Frontal cortex (tissue), 3 donors: ENCODE measurements at regions not wholly inside any gene's neighbourhood (a gene's known extent, or its start where the extent isn't known, plus 50 kb on each side); places are given as distances from the start of the nearest gene placed in this dataset.
"Not testable (repeated sequence)": the region's sequence is repeated elsewhere in the genome, so short reads cannot be mapped to it uniquely, and the experiment has no call there.

Experiments used
- DNase-seq, 2 donors: peaks; one replicate each; pipeline ENCODE4 v3.0.0; 2012; ENCODE audit warnings: low spot score in 2 of 2
- FAIRE-seq: peaks from 2 replicates; lab custom pipeline; 2012; peaks lifted over from hg19 to GRCh38; lab: Jason Lieb, UNC
- donor health status: control.
- donor health status: control.
- donor health status: control.

DNA sequence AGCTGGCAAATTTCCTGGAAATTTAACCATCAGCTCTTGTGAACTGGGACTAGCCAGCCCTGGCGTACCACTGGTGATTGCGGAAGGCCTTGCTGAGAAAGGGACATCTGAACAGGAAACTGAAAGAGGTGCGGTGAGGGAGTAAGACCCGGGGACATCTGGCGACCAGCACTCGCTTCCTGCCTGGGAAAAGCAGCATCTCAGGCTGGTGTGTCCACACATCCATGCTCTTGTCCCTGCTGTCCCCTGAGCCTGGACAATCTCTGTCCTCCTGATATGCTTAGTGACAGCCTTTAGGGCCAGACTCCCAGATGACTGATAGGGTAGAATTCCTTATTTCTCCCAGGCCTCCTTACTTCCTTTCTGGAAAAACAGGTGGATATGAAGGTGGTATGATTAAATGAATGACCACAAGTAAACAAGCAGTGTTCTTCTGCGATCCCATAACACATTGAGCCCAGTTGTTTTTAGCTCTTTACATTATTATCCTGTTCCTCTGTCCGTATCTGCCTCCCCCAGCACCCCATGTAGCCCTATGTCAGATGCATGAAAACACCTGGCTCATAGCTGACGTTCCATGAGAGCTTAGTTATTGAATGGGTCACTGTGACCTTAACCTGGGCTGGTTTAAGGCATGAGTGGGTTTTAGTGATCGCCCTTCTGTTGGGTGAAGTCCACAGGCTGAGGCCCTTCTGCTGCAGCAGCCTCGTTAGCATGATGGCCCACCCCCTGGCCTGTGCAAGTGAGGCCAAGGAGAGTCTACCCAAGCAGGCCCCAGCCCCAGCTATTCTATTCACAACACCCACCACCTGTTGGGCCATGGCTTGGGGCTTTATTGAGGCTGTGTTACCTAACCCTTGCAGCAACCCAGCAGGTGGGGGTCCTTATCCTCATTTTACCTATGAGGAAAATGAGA is 76.1 kb upstream of the GADD45A start:
- FAIRE-seq (no peak), DNase-seq (no peak)

DNA sequence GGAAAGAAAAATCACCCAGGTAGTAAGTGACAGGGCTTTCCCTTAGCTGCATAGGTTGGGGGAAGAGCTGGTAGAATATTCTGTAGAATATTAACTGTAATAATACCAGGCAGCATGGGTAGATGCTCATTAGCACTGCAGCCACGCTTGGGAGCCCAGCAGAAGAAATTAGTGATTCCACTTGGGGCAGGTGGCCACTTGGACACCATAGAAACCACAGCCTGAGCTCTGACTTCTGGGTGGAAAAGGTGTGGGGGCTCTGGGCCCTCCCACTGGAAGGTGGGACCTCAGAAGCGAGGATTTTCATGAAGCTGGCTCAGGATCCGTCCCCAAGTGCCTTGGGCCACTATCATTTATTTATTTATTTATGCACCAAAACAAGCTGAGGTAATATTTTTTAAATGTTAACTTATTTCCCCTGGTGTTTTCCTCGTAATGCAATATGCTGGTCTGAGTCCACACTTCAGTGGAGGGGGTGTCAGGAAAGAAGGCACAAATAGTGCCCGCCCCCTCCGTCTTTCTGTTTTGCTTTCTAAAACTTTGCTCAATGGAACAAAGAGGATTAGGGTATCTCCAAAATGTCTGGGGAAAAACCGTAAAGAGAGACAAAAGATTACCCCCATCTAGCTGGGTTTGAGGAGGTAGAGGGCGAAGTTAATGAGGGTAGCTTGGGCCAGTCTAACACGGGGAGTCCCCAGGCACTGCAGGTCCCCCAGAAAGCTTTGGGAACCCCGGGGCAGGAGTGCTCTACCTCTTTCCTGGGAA is 75.2 kb upstream of the GADD45A start:
- no peak for DNase-seq
- FAIRE-seq, result no peak

DNA sequence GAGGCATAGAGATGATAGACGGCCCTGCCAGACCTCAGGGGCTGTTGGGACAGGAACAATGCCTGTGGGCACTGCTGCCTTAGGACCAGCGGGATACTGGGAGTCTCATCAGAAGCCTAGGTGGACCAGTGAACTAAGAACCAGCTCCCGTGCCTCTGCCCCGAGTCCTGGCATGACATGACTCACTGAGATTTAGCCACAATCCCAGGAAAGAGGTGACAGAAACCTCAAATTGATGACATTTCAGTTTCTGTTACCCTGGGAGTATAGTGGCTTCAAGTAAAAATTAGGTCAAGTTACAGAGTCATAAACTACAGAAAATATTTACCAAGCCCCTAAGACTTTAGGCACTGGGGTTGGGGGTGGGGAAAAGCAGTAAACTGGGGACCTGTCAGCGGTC is 74.6 kb upstream of the GADD45A start:
- no peak for FAIRE-seq
- DNase-seq, result no peak

DNA sequence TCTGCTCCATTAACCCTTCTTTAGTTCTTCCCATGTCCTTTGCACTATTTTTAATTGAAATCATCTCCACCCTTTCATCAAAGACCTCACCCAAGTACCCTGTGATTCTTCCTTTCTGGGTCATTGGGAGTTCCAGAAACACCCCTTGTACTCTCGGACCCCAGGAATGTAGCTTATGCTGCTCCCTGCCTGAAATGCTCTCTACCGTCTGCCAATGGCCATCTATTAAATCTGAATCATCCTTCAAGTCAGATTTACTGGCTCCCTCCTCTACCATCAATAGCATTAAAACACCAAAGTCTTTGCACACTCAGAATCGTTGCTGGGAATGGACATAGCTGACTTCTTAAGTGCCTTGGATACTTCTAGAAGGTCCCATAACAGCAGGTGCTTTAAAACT is 73.2 kb upstream of the GADD45A start:
- FAIRE-seq, result no peak
- no peak for DNase-seq

DNA sequence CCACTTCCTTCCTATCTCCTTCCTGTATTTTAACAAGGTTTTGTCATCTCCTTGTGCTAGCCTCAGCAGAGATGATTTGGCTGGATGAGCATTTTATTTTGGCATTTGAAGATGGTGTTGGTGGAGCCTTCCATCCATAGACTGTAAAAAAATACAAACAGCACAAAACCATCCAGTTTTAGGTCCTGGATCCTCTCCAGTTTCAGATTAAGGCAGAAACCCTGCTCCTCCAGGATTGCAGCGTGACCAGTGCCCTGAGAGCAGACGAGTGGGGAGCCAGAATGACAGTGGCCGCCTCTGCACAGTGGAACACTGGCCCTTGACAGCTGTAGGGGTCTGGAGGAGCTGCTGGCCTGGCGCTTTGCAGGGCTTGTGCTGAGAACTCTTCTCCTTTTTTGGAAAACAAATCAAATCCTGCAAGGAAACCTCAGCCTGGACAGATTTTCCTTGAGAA is 72.2 kb upstream of the GADD45A start:
- no peak for FAIRE-seq
- no peak for DNase-seq

DNA sequence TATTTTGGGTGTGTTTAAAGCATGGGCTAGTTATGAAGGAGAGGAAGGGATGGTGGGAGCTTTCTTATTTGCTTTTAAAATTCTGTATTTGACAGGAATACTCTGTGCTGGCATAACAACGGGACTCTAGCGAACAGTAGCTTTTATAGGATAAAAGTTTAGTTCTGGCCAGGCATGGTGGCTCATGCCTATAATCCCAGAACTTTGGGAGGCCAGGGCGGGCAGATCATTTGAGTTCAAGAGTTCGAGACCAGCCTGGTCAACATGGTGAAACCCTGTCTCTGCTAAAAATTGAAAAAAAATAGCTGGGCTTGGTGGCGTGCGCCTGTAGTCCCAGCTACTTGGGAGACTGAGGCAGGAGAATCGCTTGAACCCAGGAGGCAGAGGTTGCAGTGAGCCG is 71.5 kb upstream of the GADD45A start:
- FAIRE-seq, DNase-seq: not testable (repeated sequence)

DNA sequence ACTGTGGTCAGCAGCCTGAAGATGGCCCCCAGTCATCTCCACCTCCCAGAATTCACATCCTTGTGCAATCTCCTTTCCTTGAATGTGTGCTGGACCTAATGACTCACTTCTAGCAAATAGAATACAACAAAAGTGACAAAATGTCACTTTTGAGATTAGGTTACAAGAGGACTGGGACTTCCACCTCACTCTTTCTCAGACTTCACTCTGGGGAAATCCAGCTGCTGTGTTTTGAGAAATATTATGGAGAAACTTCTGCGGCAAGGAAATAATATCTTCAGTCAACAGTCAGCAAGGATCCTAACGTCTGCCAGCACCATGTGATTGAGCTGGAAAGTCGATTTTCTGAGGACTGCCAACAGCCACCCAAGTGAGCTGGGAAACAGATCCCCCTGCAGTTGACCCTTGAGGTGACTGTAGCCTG is 70.5 kb upstream of the GADD45A start:
- DNase-seq (no peak), FAIRE-seq (no peak)

DNA sequence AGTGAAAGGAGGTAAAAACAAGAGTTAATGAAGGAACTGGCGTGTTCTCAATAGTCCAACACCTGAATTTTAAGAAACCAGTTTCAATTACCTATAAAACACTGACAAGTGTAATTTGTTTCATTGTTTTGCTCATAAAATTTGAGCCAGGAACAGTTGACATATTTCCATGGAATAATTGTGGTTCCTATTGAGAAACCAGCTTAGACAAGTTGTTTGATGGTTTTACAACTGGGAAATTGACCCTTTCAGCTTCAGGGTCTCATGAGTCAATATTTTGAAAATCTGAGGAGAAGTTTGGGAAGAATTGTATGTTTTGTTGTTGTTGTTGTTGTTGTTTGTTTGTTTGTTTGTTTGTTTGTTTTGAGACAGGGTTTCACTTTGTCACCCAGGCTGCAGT is 69.1 kb upstream of the GADD45A start:
- DNase-seq (no peak), FAIRE-seq (no peak)

DNA sequence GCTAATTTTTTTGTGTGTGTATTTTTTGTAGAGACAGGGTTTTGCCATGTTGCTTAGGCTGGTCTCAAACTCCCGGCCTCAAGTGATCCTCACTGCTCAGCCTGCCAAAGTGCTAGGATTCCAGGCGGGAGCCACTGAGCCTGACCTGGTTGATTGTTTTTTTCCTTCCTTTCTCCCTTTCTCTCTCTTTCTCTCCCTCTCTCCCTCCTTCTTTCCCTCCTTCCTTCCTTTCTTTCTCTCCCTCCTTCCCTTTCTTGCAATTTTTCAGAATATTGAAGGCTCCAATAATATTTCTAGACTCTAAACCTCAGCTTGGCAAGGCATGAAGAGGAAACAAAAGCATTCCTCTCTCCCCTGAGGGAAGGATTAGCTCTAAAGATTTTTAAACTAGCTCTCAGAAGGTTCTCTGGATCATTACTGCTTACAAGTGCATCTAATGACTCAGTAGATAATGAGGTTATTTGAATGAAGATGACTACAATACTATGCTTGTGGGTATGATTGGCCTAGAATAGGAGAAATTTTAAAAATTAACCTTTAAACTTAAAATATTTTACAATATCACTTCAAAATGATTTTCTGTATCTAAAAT is 68.5 kb upstream of the GADD45A start:
- no peak for DNase-seq
- FAIRE-seq, result no peak

DNA sequence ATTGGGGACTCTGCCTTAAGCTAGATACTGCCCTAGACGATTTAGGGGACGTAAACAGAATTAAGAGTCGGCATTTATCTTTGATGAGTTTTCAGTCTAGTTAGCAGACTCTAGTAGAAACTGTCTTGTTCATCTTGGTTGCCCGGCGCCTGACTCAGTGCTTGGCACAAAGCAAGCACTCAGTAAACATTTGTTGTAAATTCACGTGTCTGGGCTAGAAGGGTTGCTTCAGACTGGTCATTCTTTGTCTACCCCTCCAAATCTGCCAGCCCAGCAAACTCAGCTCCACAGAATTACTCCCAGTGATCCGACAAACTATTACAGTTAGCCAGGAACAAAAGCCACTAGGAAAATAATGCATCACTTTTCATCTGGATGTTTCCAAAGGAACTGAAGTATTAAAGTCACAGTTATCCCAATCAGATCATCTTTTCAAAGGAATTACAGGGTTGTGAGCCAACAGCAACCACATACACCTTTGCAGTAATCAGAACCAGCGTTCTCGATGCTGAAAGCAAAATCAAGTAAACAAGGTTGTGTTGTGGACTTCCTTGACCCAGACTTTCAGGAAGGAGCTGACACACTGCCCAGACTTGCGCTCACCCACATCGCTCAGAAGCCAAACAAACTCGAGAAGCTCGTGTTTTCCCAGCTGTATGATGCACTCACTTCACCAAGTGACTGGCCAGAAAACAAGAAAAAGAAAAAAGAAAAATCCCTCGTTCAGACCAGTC is 66.5 kb upstream of the GADD45A start:
- FAIRE-seq (no peak), DNase-seq (peak; percentile 8 to 30)

DNA sequence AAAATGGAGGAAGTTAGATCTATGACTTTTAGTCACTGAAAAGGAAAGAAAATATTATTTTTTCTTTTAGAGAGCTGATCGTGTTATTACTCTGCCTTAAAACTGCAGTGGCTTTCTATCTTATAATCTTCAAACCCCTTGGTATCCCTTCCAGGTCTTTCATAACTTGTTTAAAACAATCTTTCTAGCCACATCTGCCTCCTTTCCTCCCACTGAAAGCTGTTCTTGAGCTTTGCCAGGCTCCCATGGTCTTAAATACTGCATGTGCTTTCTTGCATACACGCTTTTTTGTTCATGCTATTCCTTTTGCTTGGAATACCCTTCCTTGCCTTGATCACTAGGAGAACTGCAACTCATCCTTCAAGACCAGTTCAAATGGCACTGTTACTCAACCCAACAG is 65.9 kb upstream of the GADD45A start:
- FAIRE-seq (no peak), DNase-seq (no peak)

DNA sequence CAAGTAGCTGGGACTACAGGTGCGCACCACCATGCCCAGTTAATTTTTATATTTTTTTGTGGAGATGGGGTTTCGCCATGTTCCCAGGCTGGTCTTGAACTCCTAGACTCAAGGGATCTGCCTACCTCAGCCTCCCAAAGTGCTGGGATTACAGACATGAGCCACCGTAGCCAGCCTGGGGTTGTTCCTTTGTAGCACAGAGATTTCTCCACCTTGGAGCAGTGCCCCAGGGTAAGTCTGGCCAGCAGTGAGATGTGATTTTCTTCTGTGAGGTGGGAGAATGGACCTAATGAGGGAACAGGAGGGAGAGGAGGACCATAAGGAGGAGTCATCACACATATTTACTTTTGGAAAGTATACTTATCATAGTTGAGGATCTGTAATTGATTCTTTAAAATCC is 61.1 kb upstream of the GADD45A start:
- DNase-seq (no peak), FAIRE-seq (no peak)

DNA sequence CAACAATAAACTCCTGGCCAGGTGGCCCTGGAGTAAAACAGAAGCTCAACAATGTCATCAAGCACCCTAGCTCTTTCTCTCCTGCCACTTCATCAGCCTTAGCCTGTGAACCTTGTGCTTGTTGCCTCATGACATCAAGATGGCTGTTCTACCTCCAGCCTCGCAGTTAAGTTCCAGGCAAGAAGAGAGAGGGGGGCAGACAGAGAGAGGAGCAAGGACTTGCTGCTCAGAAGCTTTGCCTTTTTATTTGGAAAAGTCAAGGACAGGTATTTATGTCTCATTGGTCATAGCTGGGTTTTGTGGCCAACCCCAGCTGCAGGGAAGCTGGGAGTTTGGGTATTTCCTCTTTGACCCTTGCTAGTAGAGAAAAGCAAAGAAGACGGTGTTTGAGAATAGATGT is 60.3 kb upstream of the GADD45A start:
- DNase-seq (no peak), FAIRE-seq (no peak)

DNA sequence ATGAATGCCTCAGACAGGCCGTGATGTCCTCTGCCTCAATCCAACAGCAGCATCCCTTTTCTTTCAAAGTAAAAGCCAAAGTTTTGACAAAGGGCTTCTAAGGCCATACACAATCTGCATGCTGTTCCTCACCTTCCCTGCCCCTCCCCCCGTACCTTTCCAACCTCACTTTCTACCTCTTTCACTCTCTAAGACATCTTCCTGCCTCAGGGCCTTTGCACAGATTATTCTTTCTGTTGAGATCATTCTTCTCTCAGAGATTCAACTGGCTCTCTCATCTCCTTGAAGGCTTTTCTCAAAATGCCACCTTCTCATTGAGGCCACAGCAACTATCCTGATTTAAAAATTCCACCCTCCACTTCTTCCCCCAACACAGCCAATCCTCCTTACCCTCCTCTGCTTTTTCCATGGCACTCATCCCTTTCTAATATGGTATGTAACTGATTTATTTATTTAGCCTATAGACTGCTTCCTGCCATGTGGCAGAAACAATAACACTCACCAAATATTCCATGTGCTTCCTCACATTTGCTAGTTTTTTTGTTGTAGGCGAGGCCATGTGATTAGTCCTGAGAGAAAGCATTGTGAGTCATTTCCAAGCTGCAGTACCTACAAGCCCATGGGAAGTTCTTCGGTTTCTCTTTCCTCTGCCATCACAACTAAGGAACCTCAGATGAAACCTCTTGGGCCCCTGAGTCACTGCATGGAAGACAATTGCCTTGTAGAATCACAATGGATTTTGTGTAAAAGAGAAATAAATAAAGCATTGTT is 58.7 kb upstream of the GADD45A start:
- DNase-seq (no peak), FAIRE-seq (no peak)

DNA sequence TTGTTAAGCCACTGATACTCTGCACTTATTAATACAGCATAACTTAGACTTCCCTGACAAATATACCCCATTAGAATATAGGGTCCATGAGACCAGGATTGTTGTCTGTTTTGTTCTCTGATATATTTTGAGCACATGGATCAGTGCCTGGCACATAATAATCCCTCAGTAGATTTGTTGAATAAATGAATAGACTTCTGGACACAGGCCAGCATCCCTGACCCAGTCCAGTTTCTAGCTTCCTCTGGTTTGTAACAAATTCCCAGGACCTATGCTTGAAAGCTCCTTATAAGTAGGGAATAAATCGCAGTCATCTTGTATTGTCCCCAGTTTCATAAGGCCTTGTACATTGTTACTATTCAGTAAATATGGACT is 58.2 kb upstream of the GADD45A start:
- DNase-seq, result no peak
- no peak for FAIRE-seq

DNA sequence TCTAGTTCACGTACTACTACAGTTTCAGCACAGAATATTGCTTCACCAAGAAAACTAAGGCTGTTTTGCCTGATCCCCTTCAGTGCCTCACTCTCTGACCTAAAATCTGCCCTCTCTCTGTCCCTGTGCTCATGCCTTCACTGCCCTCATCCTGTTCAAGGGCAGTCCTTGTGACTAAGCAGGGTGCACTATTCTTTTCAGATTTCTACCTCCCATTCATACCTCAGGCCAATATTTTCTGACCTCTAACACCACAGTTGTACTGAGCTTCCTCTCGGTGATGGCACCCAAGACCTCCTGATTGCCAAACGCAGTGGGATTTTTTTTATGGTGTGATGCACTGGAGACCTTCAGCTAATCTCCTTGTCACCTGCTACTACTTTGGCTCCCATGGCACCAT is 57.7 kb upstream of the GADD45A start:
- DNase-seq, result no peak

DNA sequence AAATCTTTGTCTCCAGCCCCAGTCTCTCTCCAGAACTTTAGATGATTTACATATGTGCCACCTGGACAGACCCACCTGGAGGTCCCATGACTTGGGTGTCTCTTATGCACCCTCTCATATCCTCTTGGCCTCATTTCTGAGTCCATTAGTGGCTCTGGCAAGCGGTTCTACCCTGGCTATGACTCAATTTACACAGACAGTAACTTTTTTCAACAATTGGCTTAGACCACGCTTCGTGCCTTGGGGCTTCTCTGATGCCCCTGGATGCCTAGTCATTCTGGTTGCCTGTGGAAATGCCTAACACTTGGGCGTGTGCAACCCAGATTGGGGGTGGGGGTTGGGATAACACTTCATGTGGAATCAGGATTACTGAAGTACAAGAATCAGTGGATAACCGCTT is 57.1 kb upstream of the GADD45A start:
- DNase-seq (no peak), FAIRE-seq (no peak)

More for the DNA sequence above, 57.7 kb upstream of the GADD45A start:
- no peak for FAIRE-seq

DNA sequence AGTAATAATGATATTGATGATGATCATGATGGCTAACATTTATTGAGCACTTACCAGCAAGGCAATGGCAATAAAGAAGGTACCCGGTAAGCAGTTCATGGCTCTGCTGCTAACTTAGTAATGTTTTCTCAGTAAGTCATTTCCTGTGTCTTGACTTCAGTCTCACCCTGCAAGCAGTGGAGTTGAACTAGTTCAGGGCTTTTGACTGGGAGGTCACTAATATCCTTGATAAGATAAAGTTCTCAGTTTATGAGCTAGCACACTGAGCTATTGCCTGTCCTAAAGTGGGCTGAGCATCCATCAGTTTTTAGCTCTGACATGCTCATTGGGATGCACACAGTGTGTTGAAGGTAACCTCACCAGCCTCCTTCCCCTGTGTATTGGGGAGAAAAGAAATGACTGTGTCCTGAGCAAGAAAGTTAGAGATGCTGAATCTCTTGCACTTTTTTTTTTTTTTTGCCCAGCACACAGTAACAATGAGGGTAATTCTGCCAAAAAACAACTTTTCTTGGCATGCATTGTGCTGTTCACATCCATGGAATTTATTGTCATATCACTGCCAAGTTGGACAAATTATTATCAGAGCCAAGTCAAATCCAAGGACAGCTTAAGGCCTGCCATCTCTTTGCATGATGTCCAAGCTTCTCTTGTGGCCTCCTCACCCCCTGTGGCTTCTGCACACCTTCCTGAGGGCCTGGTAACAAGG is 55.5 kb upstream of the GADD45A start:
- FAIRE-seq (no peak), DNase-seq (no peak)
